ENCODE measurements at regions not wholly inside any gene's neighbourhood (a gene's known extent, or its start where the extent isn't known, plus 50 kb on each side); places are given as distances from the start of the nearest gene placed in this dataset.

GRCh38 chr3:76267851-76268380 lies 482.6 kb upstream of the ZNF717 start:
- no TSS peak for BruUV-seq (replicated peaks)
- CTCF ChIA-PET, result no interaction called here
- Histone ChIP-seq H3K9me3 (ENCODE audit: control insufficient read depth, insufficient read depth, low read depth, low read length) (no peaks in the 10 kb centered on the region), H3K4me3 (ENCODE audit: low read depth in 2 of 2, low read length in 2 of 2) (no peak overlapping the region), H3K27me3 (ENCODE audit: control insufficient read depth, insufficient read depth, low read length) (no peaks in the 10 kb centered on the region), H3K36me3 (ENCODE audit: control insufficient read depth, insufficient read depth, low read length) (no peaks in the 10 kb centered on the region), H3K27ac (ENCODE audit: low read length) (no peak overlapping the region), H3K4me1 (ENCODE audit: control insufficient read depth, insufficient read depth, low read length) (no peaks in the 10 kb centered on the region)
- intact Hi-C loops (cut with micrococcal nuclease; ENCODE audit: unreplicated experiment) (no loop called here), in situ Hi-C loops (cut with HindIII; ENCODE audit: low pct_unique_long_range_greater_than_20kb, low sequenced_read_pairs) (no loop called here)
- no peak for DNase-seq (ENCODE audit: low read depth, low spot score)
- TF ChIP-seq SIN3A (IDR thresholded peaks at IDR 0.05; ENCODE audit: borderline replicate concordance, insufficient read depth, low read depth, low read length) (no peak), TCF7L2 (IDR thresholded peaks at IDR 0.05; ENCODE audit: low read depth, low read length) (no peak), REST (IDR thresholded peaks at IDR 0.05; ENCODE audit: insufficient read depth in 1 of 2, low read depth in 2 of 2, low read length in 1 of 2) (no peak), POLR2AphosphoS5 (IDR thresholded peaks at IDR 0.05; ENCODE audit: low read depth, low read length) (no peak), CTCF (IDR thresholded peaks at IDR 0.05) (no peak)
- ATAC-seq, result no peak
- POLR2A ChIA-PET, result no interaction called here

- no peak for DNase-seq (ENCODE audit: low read depth, low spot score)
- Histone ChIP-seq H3K9me3 (ENCODE audit: control insufficient read depth, insufficient read depth, low read depth, low read length) (no peaks in the 10 kb centered on the region), H3K4me1 (ENCODE audit: control insufficient read depth, insufficient read depth, low read length) (no peaks in the 10 kb centered on the region), H3K27me3 (ENCODE audit: control insufficient read depth, insufficient read depth, low read length) (no peaks in the 10 kb centered on the region), H3K27ac (ENCODE audit: low read length) (no peak overlapping the region), H3K36me3 (ENCODE audit: control insufficient read depth, insufficient read depth, low read length) (no peaks in the 10 kb centered on the region), H3K4me3 (ENCODE audit: low read depth in 2 of 2, low read length in 2 of 2) (no peak overlapping the region)
- ChIA-PET CTCF (no interaction called here), POLR2A (no interaction called here)
- no peak for TF ChIP-seq SIN3A (IDR thresholded peaks at IDR 0.05; ENCODE audit: borderline replicate concordance, insufficient read depth, low read depth, low read length)
- no peak for TF ChIP-seq CTCF (IDR thresholded peaks at IDR 0.05)
- no peak for TF ChIP-seq POLR2AphosphoS5 (IDR thresholded peaks at IDR 0.05; ENCODE audit: low read depth, low read length)
- TF ChIP-seq REST (IDR thresholded peaks at IDR 0.05; ENCODE audit: insufficient read depth in 1 of 2, low read depth in 2 of 2, low read length in 1 of 2), result no peak
- TF ChIP-seq TCF7L2 (IDR thresholded peaks at IDR 0.05; ENCODE audit: low read depth, low read length), result no peak
- intact Hi-C loops (cut with micrococcal nuclease; ENCODE audit: unreplicated experiment), result no loop called here
- no TSS peak for BruUV-seq (replicated peaks)
- in situ Hi-C loops (cut with HindIII; ENCODE audit: low pct_unique_long_range_greater_than_20kb, low sequenced_read_pairs), result no loop called here
- no peak for ATAC-seq
Observed at GRCh38 chr3:76293856-76294255, 508.5 kb upstream of the ZNF717 start.

Data from Panc1 (cell line).